ENCODE measurements at regions not wholly inside any gene's neighbourhood (a gene's known extent, or its start where the extent isn't known, plus 50 kb on each side); places are given as distances from the start of the nearest gene placed in this dataset.

GRCh38 chr9:81132318-81132717 lies 557.0 kb downstream of the TLE1 start:
- Mint-ChIP-seq H3K27me3 (ENCODE audit: insufficient read depth, low read depth) (peaks cover 3% of the 10 kb centered on the region), H3K9me3 (no peaks in the 10 kb centered on the region), H3K4me1 (no peaks in the 10 kb centered on the region), H3K27ac (no peak overlapping the region), H3K36me3 (no peaks in the 10 kb centered on the region), H3K4me3 (no peak overlapping the region)
- Histone ChIP-seq H3K27me3 (no peaks in the 10 kb centered on the region), H3K79me2 (ENCODE audit: low read depth) (no peaks in the 10 kb centered on the region), H3K9me3 (ENCODE audit: low read depth) (no peaks in the 10 kb centered on the region), H3K4me1 (peaks cover 9% of the 10 kb centered on the region), H3K4me3 (no peak overlapping the region), H3K27ac (no peak overlapping the region), H3K4me2 (no peak overlapping the region), H3K36me3 (no peaks in the 10 kb centered on the region), H3K9ac (no peak overlapping the region), H4K20me1 (ENCODE audit: low read depth) (no peaks in the 10 kb centered on the region), H3F3A (ENCODE audit: low read depth) (peaks cover 2% of the 10 kb centered on the region), H2AFZ (replicated peaks) (no peak overlapping the region)
- no peak for DNase-seq (ENCODE audit: low spot score)
- no peak for TF ChIP-seq EZH2 (IDR thresholded peaks at IDR 0.05)
- no peak for TF ChIP-seq EZH2phosphoT487 (IDR thresholded peaks at IDR 0.05)
- TF ChIP-seq CTCF (IDR thresholded peaks at IDR 0.05): no peak

GRCh38 chr9:81128701-81129100 lies 560.6 kb downstream of the TLE1 start:
- Histone ChIP-seq H3F3A (ENCODE audit: low read depth) (peaks cover 9% of the 10 kb centered on the region), H3K9ac (no peak overlapping the region), H3K4me1 (peaks cover 25% of the 10 kb centered on the region), H3K36me3 (no peaks in the 10 kb centered on the region), H3K4me2 (no peak overlapping the region), H3K27ac (no peak overlapping the region), H3K4me3 (no peak overlapping the region), H3K79me2 (ENCODE audit: low read depth) (no peaks in the 10 kb centered on the region), H4K20me1 (ENCODE audit: low read depth) (no peaks in the 10 kb centered on the region), H3K27me3 (no peaks in the 10 kb centered on the region), H3K9me3 (ENCODE audit: low read depth) (no peaks in the 10 kb centered on the region), H2AFZ (replicated peaks) (no peak overlapping the region)
- H3K27me3 Mint-ChIP-seq (ENCODE audit: insufficient read depth, low read depth): peaks cover 3% of the 10 kb centered on the region
- no peaks in the 10 kb centered on the region for H3K9me3 Mint-ChIP-seq
- no peaks in the 10 kb centered on the region for H3K36me3 Mint-ChIP-seq
- TF ChIP-seq EZH2 (IDR thresholded peaks at IDR 0.05) (no peak), EZH2phosphoT487 (IDR thresholded peaks at IDR 0.05) (no peak), CTCF (IDR thresholded peaks at IDR 0.05) (no peak)
- no peak overlapping the region for H3K4me3 Mint-ChIP-seq
- no peak for DNase-seq (ENCODE audit: low spot score)
- H3K4me1 Mint-ChIP-seq: peaks cover 8% of the 10 kb centered on the region
- no peak overlapping the region for H3K27ac Mint-ChIP-seq

- H3K4me3 Mint-ChIP-seq: no peak overlapping the region
- no peak overlapping the region for H3K9ac ChIP-seq
- TF ChIP-seq EZH2 (IDR thresholded peaks at IDR 0.05) (no peak), EZH2phosphoT487 (IDR thresholded peaks at IDR 0.05) (no peak), CTCF (IDR thresholded peaks at IDR 0.05) (no peak)
- H3K4me2 ChIP-seq: peak overlapping the region; percentile 31
- peaks cover 8% of the 10 kb centered on the region for H3K4me1 Mint-ChIP-seq
- DNase-seq (ENCODE audit: low spot score): no peak
- H3K27me3 ChIP-seq: no peaks in the 10 kb centered on the region
- H3K9me3 Mint-ChIP-seq: no peaks in the 10 kb centered on the region
- H3K36me3 ChIP-seq: no peaks in the 10 kb centered on the region
- H2AFZ ChIP-seq (replicated peaks): no peak overlapping the region
- no peaks in the 10 kb centered on the region for H3K36me3 Mint-ChIP-seq
- no peak overlapping the region for H3K4me3 ChIP-seq
- no peaks in the 10 kb centered on the region for H3K9me3 ChIP-seq (ENCODE audit: low read depth)
- no peaks in the 10 kb centered on the region for H3K79me2 ChIP-seq (ENCODE audit: low read depth)
- no peak overlapping the region for H3K27ac Mint-ChIP-seq
- peaks cover 9% of the 10 kb centered on the region for H3F3A ChIP-seq (ENCODE audit: low read depth)
- peaks cover 3% of the 10 kb centered on the region for H3K27me3 Mint-ChIP-seq (ENCODE audit: insufficient read depth, low read depth)
- H3K4me1 ChIP-seq: peaks cover 25% of the 10 kb centered on the region
- H3K27ac ChIP-seq: no peak overlapping the region
- H4K20me1 ChIP-seq (ENCODE audit: low read depth): no peaks in the 10 kb centered on the region
These were observed 563.8 kb downstream of the TLE1 start for GRCh38 chr9:81125446-81126092.

All from neural progenitor cell (in vitro differentiated cells).